Suppressor macrophage treated with lipopolysaccharide for 1 hour (primary cell): ENCODE measurements at regions not wholly inside any gene's neighbourhood (a gene's known extent, or its start where the extent isn't known, plus 50 kb on each side); places are given as distances from the start of the nearest gene placed in this dataset.

ENCODE experiments used
- DNase-seq, 3 donors: peaks; one replicate each; pipeline ENCODE4 v3.0.0-alpha.2; 2020 to 2022

GRCh38 chr6:144581812-144582537 lies 296.8 kb downstream of the UTRN start:
- peak; percentile 30 to 44 (median 33) for DNase-seq

GRCh38 chr6:144582939-144583613 lies 297.9 kb downstream of the UTRN start:
- peak; percentile 55 to 64 (median 62) for DNase-seq

GRCh38 chr6:144583614-144583954 lies 298.4 kb downstream of the UTRN start:
- DNase-seq: no peak

- DNase-seq: peak; percentile 43 to 78 (median 69)
These were observed 300.2 kb downstream of the UTRN start for GRCh38 chr6:144585217-144585814.

GRCh38 chr6:144586986-144587385 lies 301.9 kb downstream of the UTRN start:
- DNase-seq: no peak

GRCh38 chr6:144588697-144589325 lies 303.7 kb downstream of the UTRN start:
- no peak for DNase-seq

- DNase-seq: peak; percentile 81 to 97 (median 95)
These were observed 305.4 kb downstream of the UTRN start for GRCh38 chr6:144590532-144590931.

GRCh38 chr6:144593392-144593791 lies 308.3 kb downstream of the UTRN start:
- DNase-seq: no peak

GRCh38 chr6:144594585-144594984 lies 309.4 kb downstream of the UTRN start:
- DNase-seq: peak; percentile 46 to 51 (median 50)

GRCh38 chr6:144595266-144595665 lies 310.1 kb downstream of the UTRN start:
- DNase-seq: no peak

- no peak for DNase-seq
These were observed 312.4 kb downstream of the UTRN start for GRCh38 chr6:144597511-144597910.

GRCh38 chr6:144599615-144600014 lies 314.5 kb downstream of the UTRN start:
- no peak for DNase-seq

GRCh38 chr6:144601221-144601620 lies 316.1 kb downstream of the UTRN start:
- no peak for DNase-seq

- no peak for DNase-seq
These were observed 317.5 kb downstream of the UTRN start for GRCh38 chr6:144602523-144603180.

GRCh38 chr6:144606083-144606482 lies 320.9 kb downstream of the UTRN start:
- no peak for DNase-seq

GRCh38 chr6:144607998-144608735 lies 323.0 kb downstream of the UTRN start:
- peak; percentile 28 to 55 (median 31) for DNase-seq

- DNase-seq: no peak
These were observed 327.7 kb downstream of the UTRN start for GRCh38 chr6:144612811-144613210.

GRCh38 chr6:144613859-144614258 lies 328.7 kb downstream of the UTRN start:
- DNase-seq: no peak

- DNase-seq: no peak
These were observed 330.7 kb downstream of the UTRN start for GRCh38 chr6:144615870-144616269.

- DNase-seq: no peak
These were observed 332.1 kb downstream of the UTRN start for GRCh38 chr6:144617191-144617590.

- DNase-seq: no peak
These were observed 332.6 kb downstream of the UTRN start for GRCh38 chr6:144617708-144618107.

GRCh38 chr6:144619966-144620365 lies 334.8 kb downstream of the UTRN start:
- DNase-seq: no peak
